Activated T-cell treated with anti-CD3 and anti-CD28 coated beads for 1 hour (primary cell): ENCODE measurements at regions not wholly inside any gene's neighbourhood (a gene's known extent, or its start where the extent isn't known, plus 50 kb on each side); places are given as distances from the start of the nearest gene placed in this dataset.

Experiments
- DNase-seq: peaks from one replicate; pipeline ENCODE4 v3.0.0-alpha.2; 2020; ENCODE audit warnings: low read depth

DNA sequence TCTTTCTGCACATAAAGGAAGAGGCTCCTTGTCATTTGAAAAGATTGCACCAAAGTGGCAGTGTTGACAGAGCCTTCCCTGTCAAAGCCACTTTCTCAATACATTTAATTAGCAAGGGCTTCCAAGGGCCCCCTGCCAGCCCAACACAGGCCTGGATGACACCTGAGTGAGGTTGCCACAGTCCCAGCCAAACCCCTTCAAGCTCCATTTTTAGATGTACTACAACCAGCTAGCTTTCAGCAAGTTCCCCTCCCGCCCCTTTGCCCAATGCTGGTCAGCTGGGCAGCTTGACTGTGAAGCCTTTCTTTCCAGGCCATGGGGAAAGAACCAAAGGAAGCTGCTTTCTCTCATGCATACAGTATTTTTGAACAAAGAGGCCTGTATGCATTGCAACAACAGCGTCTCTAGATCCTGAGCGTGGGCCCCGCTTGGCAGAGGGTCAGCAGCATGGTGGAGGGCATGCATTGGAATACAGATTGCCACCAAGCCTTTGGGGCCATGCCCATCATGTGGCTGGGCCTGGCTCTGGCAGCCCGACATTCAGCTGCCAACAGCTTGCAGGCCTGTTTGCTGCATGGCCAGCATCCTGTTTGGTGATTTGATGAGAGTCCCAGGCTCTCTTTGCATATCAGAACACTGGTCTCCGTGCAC lies 261.1 kb upstream of the GATB start:
- DNase-seq = no peak

DNA sequence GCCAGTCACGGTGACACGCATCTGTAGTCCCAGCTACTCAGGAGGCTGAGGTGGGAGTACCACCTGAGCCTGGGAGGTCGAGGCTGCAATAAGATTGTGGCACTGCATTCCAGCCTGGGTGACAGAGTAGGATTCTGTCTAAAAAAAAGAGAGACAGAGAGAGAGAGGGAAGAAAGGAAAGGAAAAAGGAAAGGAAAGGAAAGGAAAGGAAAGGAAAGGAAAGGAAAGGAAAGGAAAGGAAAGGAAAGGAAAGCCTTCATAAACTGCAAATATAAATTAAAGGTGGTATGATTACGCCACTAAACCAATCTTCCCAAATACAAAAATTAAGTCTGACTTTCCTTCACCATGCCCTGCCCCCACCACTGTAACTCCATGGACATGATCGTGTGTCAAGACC lies 259.3 kb upstream of the GATB start:
- DNase-seq = no peak

DNA sequence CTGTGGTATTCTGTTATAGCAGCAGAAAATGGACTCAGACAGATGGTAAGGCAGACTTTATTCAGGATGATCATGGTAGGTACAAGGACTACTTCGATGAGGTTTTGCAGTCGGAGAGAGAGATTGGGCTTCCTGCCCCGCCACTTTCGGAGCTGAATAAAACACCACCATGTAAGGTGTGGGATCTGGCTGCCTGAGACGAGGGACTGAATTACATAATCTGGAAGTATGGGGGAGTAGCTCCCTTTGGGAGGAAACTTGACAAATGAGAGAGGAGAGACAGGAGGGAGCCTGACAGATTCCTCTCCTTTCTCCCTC lies 255.5 kb upstream of the GATB start:
- no peak for DNase-seq

DNA sequence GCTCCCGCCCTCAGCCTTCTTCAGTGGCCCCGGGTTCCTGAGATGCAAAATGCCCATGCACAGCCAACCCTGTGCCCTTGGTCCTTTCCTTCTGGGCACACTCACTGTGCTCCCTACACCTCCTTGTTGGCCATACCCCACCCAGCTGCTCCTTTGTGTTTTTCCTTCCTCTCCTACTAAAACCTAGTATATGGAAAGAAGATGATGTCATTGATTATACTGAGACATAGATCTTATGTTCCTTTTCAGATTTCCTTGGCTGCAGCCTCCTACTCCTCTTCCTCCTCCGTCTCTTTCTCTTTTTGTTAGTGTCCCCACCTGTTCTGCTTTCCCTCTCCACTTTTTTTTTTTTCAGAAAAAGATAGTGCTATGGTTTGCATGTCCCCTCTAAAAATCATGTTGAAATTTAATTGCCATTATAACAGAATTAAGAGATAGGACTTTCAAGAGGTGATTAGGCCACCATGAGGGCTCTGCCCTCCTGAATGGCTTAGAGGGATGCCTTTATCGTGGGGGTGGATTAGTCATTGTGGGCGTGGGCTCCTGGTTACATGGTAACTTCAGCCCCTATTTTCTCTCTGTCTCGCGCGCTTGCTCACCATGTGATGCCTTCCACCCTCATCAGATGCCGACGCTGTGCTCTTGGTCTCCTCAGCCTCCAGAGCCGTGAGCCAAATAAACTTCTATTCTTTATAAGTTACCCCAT lies 254.9 kb upstream of the GATB start:
- no peak for DNase-seq

DNA sequence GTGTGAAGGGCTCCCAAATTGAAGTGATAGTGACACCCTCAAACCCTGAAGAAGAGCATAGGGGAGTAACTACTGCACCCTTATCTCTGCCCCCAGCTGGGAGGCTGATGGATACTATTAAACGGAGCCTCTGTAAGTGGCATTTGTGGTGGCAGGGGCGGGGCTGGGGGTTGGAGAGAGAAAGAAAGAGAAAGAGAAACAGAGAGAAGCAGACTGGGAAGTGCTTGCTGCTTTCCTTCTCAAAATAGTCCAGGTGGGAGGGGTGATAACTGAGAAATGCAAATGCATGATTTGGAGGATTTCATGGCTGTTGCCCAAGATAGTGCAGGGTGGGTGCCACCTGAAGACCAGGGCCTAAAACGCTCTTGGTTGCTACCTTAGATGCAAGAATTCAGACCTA lies 253.5 kb upstream of the GATB start:
- no peak for DNase-seq

DNA sequence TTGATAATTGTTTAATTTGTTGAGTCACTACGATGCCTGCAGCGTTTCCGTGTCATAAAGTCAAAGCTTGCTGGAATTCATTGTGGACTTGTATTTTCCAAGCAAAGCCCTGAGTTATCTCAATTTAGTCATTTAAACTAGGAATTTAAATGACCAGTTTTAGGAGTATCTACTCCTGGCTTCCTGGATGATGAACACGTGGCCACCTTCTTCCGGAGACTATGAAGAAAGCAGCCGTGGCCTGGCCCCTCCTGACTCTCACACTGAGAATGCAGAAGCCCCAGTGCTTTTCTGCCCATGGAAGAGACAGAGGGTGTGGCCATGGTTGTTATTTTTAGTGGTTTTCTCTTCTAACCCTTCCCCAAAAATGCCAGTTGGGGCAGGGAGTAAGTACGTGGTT lies 250.7 kb upstream of the GATB start:
- no peak for DNase-seq

DNA sequence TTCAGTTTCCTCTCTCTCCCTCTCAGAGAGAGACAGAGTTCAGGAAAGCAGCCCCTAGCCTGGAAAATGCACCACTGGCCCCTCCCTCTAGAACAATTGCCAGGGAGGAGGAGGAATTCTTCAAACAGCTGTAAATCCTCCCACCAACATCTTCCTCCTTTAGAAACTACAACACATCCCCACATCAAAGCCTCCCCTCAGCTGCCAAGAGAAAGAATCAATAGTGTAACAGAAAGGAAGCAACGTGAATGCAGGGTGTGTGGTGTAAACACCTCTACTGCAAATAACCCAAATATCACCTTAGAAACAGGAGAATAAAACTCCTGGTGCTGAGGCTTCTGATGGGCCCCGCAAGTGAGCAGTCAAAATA lies 249.9 kb upstream of the GATB start:
- DNase-seq = no peak

DNA sequence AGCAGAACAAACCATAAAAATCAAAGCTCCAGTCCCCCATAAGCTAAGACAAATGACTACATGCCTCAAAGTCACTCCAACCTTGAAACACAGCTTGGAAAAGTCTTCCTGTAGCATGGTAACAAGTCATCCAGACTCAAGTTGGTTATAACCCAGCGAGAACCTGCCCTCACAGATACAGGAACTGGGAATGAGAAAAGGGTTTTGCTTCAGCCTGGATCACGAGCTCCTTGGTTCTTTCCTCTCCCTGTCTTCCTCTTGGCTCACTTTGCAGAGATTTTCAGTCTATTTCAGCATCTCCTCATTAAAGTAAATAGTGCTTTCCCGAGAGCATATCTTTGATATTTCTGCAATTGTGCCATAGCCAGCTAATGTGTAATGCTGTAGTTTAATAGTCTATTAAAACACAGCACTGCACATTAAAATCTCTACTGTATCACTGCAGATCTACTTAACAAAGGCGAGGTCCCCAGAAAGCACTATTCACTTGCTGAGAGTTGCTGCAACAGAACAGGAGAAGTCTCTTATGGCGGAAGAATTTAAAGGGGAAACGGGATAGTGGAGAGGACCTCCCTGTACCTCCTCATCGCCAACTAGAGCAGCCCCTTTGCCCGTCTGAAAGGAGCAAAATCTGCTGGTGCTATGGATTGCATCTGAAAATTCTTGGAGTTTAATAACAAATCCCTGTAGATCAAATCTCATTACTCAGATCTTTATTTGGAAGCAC lies 249.3 kb upstream of the GATB start:
- DNase-seq = no peak

DNA sequence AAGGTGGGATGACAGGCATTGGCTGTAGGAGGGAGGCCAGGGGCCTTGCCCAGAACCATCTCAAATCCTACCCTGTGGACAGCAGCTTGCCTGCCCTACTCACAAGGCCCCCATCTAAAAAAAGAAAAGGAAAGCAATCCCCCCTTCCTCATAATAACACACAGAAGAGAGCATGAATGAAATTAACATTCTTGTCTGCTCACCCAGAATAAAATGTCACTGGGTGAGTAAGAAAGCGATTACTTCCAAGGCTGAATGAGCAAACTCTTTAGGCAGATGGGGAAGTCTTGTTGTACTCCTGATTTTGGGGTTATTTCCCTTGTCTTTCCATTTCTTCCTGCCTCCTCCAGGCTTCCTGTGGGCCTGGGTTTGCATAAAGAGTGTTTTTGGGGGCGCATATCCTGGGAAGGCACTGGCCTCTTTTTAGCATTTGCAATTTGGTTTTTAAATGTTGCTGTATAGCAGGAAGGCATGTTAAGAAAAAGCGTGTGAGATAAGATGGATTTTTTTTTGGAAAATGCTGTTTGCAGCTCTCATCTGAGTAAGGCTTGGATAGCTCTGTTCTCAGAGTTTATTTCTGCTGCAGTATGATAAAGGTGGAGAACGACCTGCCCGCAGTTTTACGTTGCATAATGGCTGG lies 248.3 kb upstream of the GATB start:
- DNase-seq = no peak

DNA sequence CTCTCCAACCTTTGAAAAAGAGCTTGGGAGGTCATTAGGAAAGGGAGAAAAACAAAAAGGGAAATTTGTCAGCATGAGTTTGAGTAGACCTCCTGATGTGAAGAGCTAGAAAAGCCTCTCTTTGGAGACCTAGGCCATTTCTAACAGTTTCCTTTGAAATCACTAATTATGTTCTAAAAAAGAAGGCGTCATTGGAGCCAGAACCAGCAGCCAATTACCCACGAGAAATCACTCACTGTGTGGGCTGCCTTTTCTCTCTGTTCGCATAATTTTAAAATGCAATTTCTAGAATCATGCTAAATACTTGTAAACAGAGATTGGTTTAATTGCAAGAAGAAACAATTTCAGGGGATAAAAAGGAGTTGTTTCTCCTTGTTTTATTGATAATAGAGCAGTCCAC lies 246.3 kb upstream of the GATB start:
- no peak for DNase-seq

DNA sequence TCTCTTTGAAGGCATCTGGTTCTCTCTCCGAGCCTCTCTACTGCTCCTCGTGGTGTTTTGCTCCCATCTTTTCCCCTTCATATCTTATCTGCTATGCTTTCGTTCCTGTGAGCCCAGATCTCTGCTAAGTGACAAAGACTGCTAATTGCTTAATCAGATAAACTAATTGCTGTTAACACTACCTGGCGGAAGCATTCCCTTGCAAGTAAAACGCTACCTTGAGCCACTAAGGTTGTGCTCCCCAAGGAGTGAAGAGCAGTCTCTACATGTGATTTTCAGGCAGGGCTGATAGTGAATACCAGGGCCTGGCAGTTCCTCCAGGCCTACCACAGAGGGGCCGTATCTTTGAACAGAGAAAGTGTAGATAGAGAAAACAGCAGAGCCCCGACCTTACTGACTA lies 244.0 kb upstream of the GATB start:
- no peak for DNase-seq

DNA sequence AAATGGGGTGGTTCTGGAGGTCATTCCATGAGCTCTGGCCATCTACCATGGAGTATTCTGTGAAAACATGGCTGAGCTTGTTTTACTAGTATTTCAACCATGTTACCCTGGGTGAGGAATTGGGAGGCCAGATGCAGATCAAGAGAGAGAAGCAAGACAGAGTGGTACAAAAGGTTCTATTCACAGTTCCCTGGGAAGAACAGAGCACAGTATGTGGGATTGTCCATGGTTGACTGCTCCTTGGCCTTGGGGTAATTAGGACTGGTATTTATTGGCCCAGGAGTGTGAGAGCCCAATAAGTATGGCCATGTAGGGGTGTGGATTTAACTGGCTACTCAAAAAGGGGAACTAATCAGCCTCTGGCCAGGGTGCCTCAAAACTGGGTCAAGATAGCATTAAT lies 239.7 kb upstream of the GATB start:
- DNase-seq = no peak

DNA sequence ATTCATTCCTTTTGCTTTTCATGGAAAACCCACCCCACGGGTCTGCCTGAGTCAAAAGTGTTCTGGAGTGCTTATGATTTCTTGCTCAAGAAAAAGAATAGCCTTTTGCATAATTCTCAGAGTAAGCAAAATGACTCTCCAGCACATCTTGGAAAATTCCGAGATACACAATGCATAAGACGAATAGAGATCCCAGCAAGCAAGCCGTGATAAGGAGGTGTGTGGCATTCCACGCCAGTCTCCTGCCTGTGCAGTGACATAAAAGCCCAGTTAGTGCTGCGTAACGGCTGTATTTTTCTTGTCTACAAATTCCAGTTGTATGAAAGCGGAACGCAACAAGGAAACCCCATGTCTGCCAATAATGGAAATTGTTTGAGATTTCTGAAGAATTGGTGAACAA lies 237.9 kb upstream of the GATB start:
- no peak for DNase-seq

DNA sequence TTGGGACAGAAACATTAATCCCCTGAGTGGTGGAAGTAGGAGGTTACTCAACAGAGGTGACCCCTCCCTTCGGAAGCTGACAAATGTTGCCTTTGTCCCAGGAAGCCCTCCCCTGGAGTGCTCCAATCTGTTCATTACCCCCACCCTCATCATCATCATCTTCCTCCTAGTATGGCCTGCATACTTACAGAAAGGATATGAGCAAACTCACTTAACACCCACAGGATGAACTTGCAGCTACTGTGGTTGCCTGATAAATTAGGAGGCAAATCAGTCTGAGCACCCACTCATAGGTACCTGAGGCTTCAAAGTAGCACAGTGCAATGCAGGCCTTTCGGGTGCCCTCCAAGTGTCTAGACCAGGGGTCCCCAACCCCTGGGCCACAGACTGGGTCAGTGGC lies 236.7 kb upstream of the GATB start:
- no peak for DNase-seq

DNA sequence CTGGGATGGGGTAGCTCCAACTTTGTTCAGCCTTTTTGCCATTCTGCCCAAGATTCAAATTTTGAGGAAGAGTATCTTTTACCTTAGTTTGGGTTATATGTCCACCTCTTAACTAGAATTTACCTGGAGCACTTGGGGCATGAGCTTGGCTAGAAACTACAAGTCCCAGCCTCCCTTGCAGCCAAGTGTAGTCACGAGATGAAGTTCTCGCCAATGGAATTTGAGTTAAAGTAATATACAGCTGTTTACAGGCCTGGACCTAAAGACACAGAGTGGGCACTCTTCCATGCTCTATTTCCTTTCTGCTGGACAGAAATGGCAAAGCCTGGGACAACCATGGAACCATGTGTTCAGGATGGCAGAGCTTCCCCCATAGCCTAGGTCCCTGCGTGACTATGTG lies 233.6 kb upstream of the GATB start:
- DNase-seq = no peak

DNA sequence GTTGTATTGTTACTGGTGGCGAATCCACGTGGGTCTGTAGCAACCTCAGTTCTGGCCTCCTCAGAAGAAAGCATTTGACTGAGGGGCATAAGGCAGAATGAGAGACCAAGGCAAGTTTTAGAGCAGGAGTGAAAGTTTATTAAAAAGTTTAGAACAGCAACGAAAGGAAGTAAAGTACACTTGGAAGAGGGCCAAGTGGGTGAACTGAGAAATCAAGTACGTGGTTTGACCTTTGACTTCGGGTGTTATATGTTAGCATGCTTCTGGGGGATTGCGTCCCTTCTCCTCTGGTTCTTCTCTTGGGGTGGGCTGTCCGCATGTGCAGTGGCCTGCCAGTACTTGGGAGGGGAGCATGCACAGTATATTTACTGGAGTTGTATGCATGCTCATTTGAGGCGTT lies 232.7 kb upstream of the GATB start:
- DNase-seq = no peak

DNA sequence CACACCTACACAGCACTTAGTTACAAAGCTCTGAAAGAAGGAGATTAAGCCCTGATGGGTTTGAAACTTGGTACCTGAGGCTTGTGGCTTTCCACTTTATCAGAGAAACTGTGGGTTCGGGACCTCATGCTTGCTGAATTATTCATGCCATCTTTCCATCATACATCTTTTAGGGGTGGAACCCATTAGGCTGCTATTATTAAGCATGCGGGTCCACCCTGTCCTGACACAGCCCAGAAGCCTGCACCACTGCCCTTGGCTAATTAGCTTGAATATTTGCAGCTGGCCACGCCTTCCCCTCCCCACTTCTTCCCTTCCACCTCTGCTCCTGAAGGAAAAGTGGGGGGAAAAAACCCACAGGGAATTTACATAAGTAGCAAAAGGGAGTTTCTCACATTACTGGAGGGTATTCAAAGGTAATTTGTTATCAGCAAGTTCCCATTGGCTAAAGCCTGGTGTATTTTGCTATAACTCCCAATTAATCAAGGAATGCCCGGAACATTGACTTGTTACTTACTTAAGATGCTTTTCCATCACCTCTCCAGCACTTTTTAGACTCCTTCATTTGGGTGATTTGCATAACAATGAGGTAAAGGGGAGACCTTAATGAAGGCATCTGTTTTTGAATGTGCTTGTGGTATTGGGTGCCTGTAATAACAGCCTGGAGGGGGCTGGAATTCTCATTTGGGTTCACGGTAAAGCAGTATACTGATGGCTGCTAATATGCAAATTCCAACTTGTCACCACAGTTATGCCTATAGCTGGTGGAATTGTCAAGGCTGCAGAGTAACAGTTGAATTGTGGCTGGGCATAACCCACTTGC lies 231.7 kb upstream of the GATB start:
- DNase-seq = no peak

DNA sequence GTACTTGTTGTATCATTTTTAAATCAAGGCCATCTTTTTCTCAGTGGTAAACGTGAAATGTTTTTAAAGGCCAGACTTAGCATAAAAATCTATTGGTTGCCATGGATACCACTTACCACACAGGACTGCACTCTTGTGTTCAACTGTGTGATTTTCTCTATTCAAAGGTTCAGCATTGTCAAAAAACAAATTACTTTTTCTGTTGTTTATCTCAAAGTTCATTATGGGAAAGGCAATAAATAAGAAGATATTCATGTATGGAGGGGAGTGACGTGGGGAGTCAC lies 231.0 kb upstream of the GATB start:
- DNase-seq = no peak

DNA sequence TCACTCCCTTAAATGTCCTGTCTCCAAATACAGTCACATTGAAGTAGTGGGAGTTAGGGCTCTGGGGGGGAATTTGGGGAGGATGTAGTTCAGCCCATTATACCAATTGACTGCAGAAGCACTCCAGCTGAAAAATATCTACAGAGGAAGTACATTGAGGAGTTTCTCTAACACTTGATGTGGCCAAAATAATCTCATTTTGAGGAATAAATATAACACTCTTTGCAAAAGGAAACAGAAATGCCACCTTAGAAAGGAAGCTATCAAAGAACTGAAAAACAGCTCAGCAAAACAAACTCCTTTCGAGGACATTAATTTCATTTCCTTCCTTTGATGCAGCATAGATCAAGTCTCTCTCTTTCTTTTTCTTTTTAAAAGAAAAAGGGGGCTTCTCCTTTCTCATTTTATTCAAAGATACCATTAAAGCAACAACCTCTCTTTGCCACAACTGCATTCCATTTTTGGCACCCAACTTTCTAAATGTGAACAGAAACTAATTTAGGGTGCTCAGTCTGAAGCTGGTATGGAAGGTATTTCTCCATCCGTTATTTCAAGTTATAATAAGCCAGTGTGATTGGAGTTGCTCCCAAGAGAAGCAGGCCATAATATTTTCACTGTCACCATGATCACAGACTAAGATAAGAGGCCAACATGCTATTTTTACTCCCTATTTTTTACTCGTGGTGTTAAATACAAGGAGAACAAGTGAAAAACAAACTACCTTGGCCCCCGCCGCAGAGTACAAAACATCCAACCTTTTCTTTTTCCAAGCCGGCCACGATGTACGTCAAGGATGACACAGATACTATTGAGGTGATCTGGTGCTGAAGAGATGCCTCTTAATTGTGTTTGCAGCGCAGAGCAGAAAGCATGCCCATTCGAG lies 230.4 kb upstream of the GATB start:
- no peak for DNase-seq

DNA sequence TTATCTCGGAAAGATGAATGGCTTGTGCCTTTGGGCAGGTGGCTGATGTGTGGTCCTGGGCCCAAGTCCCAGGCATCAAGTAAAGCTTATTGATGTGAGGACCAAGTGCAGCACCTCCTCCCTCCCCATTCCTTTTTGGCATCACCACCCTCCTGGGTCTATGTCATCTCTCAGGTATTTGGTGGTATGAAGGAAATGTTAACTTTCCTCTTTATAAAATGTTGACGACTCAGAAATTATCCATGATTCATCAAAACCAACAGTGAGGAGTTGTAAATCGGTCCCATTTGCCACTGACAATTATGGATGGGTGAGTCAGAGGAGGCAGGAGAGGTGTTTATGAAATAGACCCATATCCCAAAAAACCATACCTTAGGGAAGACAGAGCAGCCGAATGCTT lies 229.4 kb upstream of the GATB start:
- no peak for DNase-seq

DNA sequence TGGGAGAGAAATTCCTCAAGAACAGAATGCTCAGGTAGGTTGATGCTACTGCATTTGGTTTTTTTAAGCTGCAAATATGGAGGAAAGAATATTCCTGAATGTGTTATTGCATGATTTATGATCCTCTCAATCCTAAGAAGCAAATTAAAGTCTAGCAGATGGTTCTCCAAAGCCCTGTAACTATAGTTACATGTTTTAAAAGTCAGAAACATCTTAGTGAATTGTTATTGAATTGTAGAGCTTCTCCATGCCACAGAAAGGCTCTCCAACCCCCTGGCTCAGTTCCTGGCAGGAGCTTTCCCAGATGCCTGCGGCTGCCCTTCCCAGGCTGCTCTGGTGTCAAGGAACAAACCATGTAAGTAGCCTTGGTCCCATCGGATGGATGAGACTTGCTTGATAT lies 227.8 kb upstream of the GATB start:
- no peak for DNase-seq

DNA sequence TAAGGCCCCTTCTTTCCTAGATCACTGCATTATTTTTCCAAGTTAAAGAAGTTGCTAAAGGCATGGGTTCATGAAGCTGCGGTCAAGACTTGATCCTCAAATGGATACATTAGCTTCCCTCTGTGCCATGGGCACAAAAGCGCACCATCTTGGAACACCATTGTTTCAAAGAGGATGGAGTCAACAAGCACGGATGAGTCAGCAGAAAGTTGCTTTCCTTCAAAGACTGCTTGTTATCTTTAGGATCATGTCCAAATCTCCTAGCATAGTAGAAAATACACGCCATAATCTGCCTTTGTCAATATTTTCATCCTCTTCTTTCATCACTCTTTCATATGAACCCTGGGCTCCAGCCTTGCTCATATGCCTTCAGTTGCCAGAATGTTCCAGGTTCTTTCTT lies 226.8 kb upstream of the GATB start:
- no peak for DNase-seq
